Caco-2 (cell line): ENCODE measurements at regions not wholly inside any gene's neighbourhood (a gene's known extent, or its start where the extent isn't known, plus 50 kb on each side); places are given as distances from the start of the nearest gene placed in this dataset.

Experiments
- BruUV-seq: library from RNA; stranded (reverse); fragments of 400-500 nt; replicated peaks from 2 replicates; lab custom pipeline; 2021; lab: Mats Ljungman, UMichigan
- CTCF ChIA-PET: fragments of 300-600 bp; sonication (Branson Sonifier 250); formaldehyde crosslinking; loops from one replicate; lab custom pipeline; 2022; ENCODE audit warnings: antibody characterized with exemption; lab: Charles Lee
- POLR2A ChIA-PET: fragments of 300-600 bp; sonication (Branson Sonifier 250); formaldehyde crosslinking; loops from one replicate; lab custom pipeline; 2022; ENCODE audit warnings: antibody characterized with exemption; lab: Charles Lee
- DNase-seq, 2 experiments: peaks; one replicate each; pipeline versions ENCODE4 v3.0.0 to v3.0.0-alpha.2; 2020 to 2022
- H3K27me3 ChIP-seq: replicated peaks from 2 replicates; pipeline ENCODE4 v1.6.0; 2011; ENCODE audit warnings: low read length; ENCODE audit not compliant: control insufficient read depth, insufficient read depth
- H3K36me3 ChIP-seq: 2 replicates; pipeline ENCODE4 v1.5.1; 2011; ENCODE audit warnings: low read length; ENCODE audit not compliant: control insufficient read depth, insufficient read depth
- H3K4me1 ChIP-seq: fragments of 250-450 bp; sonication (Bioruptor Pico); 2 replicates; pipeline ENCODE4 v1.5.1; 2020; ENCODE audit warnings: mild to moderate bottlenecking
- H3K4me3 ChIP-seq: 2 replicates; pipeline ENCODE4 v1.5.1; 2011; ENCODE audit warnings: low read depth, mild to moderate bottlenecking, control low read depth, low read length
- H3K9me3 ChIP-seq: fragments of 250-450 bp; sonication (Bioruptor Pico); 2 replicates; pipeline ENCODE4 v1.5.1; 2020; ENCODE audit warnings: mild to moderate bottlenecking, moderate library complexity
- H3K27ac Mint-ChIP-seq: one replicate; pipeline ENCODE4 v1.8.0; 2022; ENCODE audit warnings: mixed read lengths; ENCODE audit not compliant: unreplicated experiment
- H3K27me3 Mint-ChIP-seq: one replicate; pipeline ENCODE4 v1.8.0; 2022; ENCODE audit warnings: mixed read lengths; ENCODE audit not compliant: insufficient read depth, unreplicated experiment
- H3K36me3 Mint-ChIP-seq: one replicate; pipeline ENCODE4 v1.8.0; 2022; ENCODE audit warnings: mild to moderate bottlenecking, mixed read lengths; ENCODE audit not compliant: insufficient read depth, unreplicated experiment
- H3K4me1 Mint-ChIP-seq: one replicate; pipeline ENCODE4 v1.8.0; 2022; ENCODE audit warnings: low read depth, mixed read lengths; ENCODE audit not compliant: unreplicated experiment
- H3K4me3 Mint-ChIP-seq: one replicate; pipeline ENCODE4 v1.8.0; 2022; ENCODE audit warnings: mild to moderate bottlenecking, moderate library complexity, mixed read lengths; ENCODE audit not compliant: unreplicated experiment
- H3K9me3 Mint-ChIP-seq: one replicate; pipeline ENCODE4 v1.8.0; 2022; ENCODE audit warnings: mixed read lengths; ENCODE audit not compliant: unreplicated experiment
- CTCF ChIP-seq, 2 experiments: fragments of 200-600 bp in 1 of 2; IDR thresholded peaks; 1 replicate in 1 of 2; 2 replicates in 1 of 2; pipeline versions ENCODE4 v1.5.1 to v1.8.0; 2011 to 2022; ENCODE audit warnings: antibody characterized with exemption in 1 of 2, control low read depth in 1 of 2, inconsistent platforms in 1 of 2, low read depth in 1 of 2, low read length in 1 of 2, mild to moderate bottlenecking in 1 of 2, moderate library complexity in 1 of 2; ENCODE audit not compliant: insufficient read depth in 1 of 2, severe bottlenecking in 1 of 2, unreplicated experiment in 1 of 2
- intact Hi-C: fragments of 100-400 bp; cut with micrococcal nuclease; formaldehyde crosslinking; loops from one replicate; pipeline ENCODE4 v1.10.0; 2022; ENCODE audit not compliant: unreplicated experiment

- H3K4me3 ChIP-seq, result no peak overlapping the region
- ChIA-PET POLR2A (no interaction called here), CTCF (no interaction called here)
- Mint-ChIP-seq H3K36me3 (no peaks in the 10 kb centered on the region), H3K27me3 (no peaks in the 10 kb centered on the region), H3K4me1 (no peaks in the 10 kb centered on the region), H3K27ac (no peak overlapping the region), H3K4me3 (no peak overlapping the region), H3K9me3 (no peaks in the 10 kb centered on the region)
- intact Hi-C loops, result no loop called here
- H3K27me3 ChIP-seq, result no peaks in the 10 kb centered on the region
- no peaks in the 10 kb centered on the region for H3K4me1 ChIP-seq
- TF ChIP-seq CTCF (IDR thresholded peaks at IDR 0.05; ENCODE audit: insufficient read depth in 1 of 2, low read depth in 1 of 2, low read length in 1 of 2, severe bottlenecking in 1 of 2, unreplicated experiment in 1 of 2), result no peak
- no peaks in the 10 kb centered on the region for H3K36me3 ChIP-seq
- no peak for DNase-seq
- H3K9me3 ChIP-seq, result no peaks in the 10 kb centered on the region
- no TSS peak for BruUV-seq
Observed at GRCh38 chr13:61563645-61564044, 148.0 kb upstream of the PCDH20 start.

- no peak for TF ChIP-seq CTCF (IDR thresholded peaks at IDR 0.05; ENCODE audit: insufficient read depth in 1 of 2, low read depth in 1 of 2, low read length in 1 of 2, severe bottlenecking in 1 of 2, unreplicated experiment in 1 of 2)
- Mint-ChIP-seq H3K27me3 (no peaks in the 10 kb centered on the region), H3K36me3 (no peaks in the 10 kb centered on the region), H3K27ac (no peak overlapping the region), H3K9me3 (no peaks in the 10 kb centered on the region), H3K4me3 (no peak overlapping the region), H3K4me1 (no peaks in the 10 kb centered on the region)
- intact Hi-C loops, result no loop called here
- Histone ChIP-seq H3K4me1 (no peaks in the 10 kb centered on the region), H3K27me3 (no peaks in the 10 kb centered on the region), H3K9me3 (no peaks in the 10 kb centered on the region), H3K4me3 (no peak overlapping the region), H3K36me3 (no peaks in the 10 kb centered on the region)
- no TSS peak for BruUV-seq
- CTCF ChIA-PET, result interaction anchor here (0.6 kb wide), 1 partner anchor 86 kb away, joined by 3 read pairs; no protein-coding TSS in a partner anchor
- DNase-seq, result no peak
- POLR2A ChIA-PET, result no interaction called here
Observed at GRCh38 chr13:61546911-61547310, 131.3 kb upstream of the PCDH20 start.

- no peak for TF ChIP-seq CTCF (IDR thresholded peaks at IDR 0.05; ENCODE audit: insufficient read depth in 1 of 2, low read depth in 1 of 2, low read length in 1 of 2, severe bottlenecking in 1 of 2, unreplicated experiment in 1 of 2)
- Mint-ChIP-seq H3K27ac (no peak overlapping the region), H3K9me3 (no peaks in the 10 kb centered on the region), H3K4me3 (no peak overlapping the region), H3K27me3 (no peaks in the 10 kb centered on the region), H3K4me1 (no peaks in the 10 kb centered on the region), H3K36me3 (no peaks in the 10 kb centered on the region)
- no peak for DNase-seq
- Histone ChIP-seq H3K4me1 (no peaks in the 10 kb centered on the region), H3K27me3 (no peaks in the 10 kb centered on the region), H3K4me3 (no peak overlapping the region), H3K9me3 (no peaks in the 10 kb centered on the region), H3K36me3 (no peaks in the 10 kb centered on the region)
- intact Hi-C loops, result no loop called here
- CTCF ChIA-PET, result interaction anchor here (0.6 kb wide), 1 partner anchor 86 kb away, joined by 3 read pairs; no protein-coding TSS in a partner anchor
- POLR2A ChIA-PET, result no interaction called here
- BruUV-seq, result no TSS peak
Observed at GRCh38 chr13:61546413-61546812, 130.8 kb upstream of the PCDH20 start.
